SU-DHL-6 (cell line): ENCODE measurements at regions not wholly inside any gene's neighbourhood (a gene's known extent, or its start where the extent isn't known, plus 50 kb on each side); places are given as distances from the start of the nearest gene placed in this dataset.

Source experiments
- H2AFZ ChIP-seq: fragments of 200-600 bp; sonication (generic); 2 replicates; pipeline ENCODE4 v1.6.1; 2014; ENCODE audit warnings: low read depth, mild to moderate bottlenecking, moderate library complexity, mixed read lengths, antibody characterized with exemption, low read length; ENCODE audit not compliant: severe bottlenecking
- H3F3A ChIP-seq: fragments of 200-600 bp; shearing (Covaris generic); 2 replicates; pipeline ENCODE4 v1.6.0; 2016; ENCODE audit warnings: antibody characterized with exemption, mild to moderate bottlenecking; ENCODE audit not compliant: insufficient read depth
- H3K27ac ChIP-seq: fragments of 200-600 bp; sonication (generic); 2 replicates; pipeline ENCODE4 v1.5.1; 2016; ENCODE audit warnings: low read depth, mild to moderate bottlenecking, low read length, moderate library complexity, mixed read lengths
- H3K27me3 ChIP-seq: fragments of 200-600 bp; sonication (generic), shearing (Covaris generic); 2 replicates; pipeline ENCODE4 v1.6.0; 2014; ENCODE audit warnings: mild to moderate bottlenecking, low read length
- H3K36me3 ChIP-seq: fragments of 200-600 bp; sonication (generic); 2 replicates; pipeline ENCODE4 v1.6.1; 2014; ENCODE audit warnings: mild to moderate bottlenecking, low read length, mixed read lengths
- H3K4me2 ChIP-seq: fragments of 300-600, 200-600 bp; shearing (Covaris generic), sonication (generic); 2 replicates; pipeline ENCODE4 v1.6.0; 2014; ENCODE audit warnings: low read length, low read depth, mild to moderate bottlenecking; ENCODE audit not compliant: poor library complexity, severe bottlenecking
- H3K4me3 ChIP-seq: fragments of 200-600 bp; sonication (generic); 2 replicates; pipeline ENCODE4 v1.5.1; 2014; ENCODE audit warnings: antibody characterized with exemption, low read length, mild to moderate bottlenecking, mixed read lengths; ENCODE audit not compliant: insufficient read depth, poor library complexity, severe bottlenecking
- H3K79me2 ChIP-seq: fragments of 200-600 bp; sonication (generic); 2 replicates; pipeline ENCODE4 v1.6.1; 2014; ENCODE audit warnings: mild to moderate bottlenecking, low read length, moderate library complexity; ENCODE audit not compliant: insufficient read depth
- H3K9ac ChIP-seq: fragments of 200-600 bp; sonication (generic); 2 replicates; pipeline ENCODE4 v1.7.0; 2014; ENCODE audit warnings: mild to moderate bottlenecking, low read length
- H3K9me2 ChIP-seq: fragments of 200-600 bp; sonication (generic); replicated peaks from 2 replicates; pipeline ENCODE4 v1.6.1; 2014; ENCODE audit warnings: low read length; ENCODE audit not compliant: insufficient read depth
- H3K9me3 ChIP-seq: fragments of 200-600 bp; sonication (generic); 2 replicates; pipeline ENCODE4 v1.6.1; 2014; ENCODE audit warnings: low read length, mixed read lengths; ENCODE audit not compliant: insufficient read depth
- H4K20me1 ChIP-seq: fragments of 200-600 bp; sonication (generic); 2 replicates; pipeline ENCODE4 v1.6.1; 2014; ENCODE audit warnings: low read depth, mild to moderate bottlenecking, antibody characterized with exemption, low read length, moderate library complexity, mixed read lengths
- CTCF ChIP-seq: fragments of 200-600 bp; sonication (generic); IDR thresholded peaks from one replicate; pipeline ENCODE4 v1.5.1; 2017; ENCODE audit warnings: antibody characterized with exemption, mild to moderate bottlenecking, low read length, moderate library complexity; ENCODE audit not compliant: insufficient read depth, poor library complexity, severe bottlenecking
- EZH2phosphoT487 ChIP-seq: fragments of 200-600 bp; sonication (generic), shearing (Covaris generic); conservative IDR thresholded peaks from 2 replicates; pipeline ENCODE4 v1.6.1; 2018; ENCODE audit warnings: mild to moderate bottlenecking, antibody characterized with exemption, low read length, moderate library complexity, mixed read lengths

DNA sequence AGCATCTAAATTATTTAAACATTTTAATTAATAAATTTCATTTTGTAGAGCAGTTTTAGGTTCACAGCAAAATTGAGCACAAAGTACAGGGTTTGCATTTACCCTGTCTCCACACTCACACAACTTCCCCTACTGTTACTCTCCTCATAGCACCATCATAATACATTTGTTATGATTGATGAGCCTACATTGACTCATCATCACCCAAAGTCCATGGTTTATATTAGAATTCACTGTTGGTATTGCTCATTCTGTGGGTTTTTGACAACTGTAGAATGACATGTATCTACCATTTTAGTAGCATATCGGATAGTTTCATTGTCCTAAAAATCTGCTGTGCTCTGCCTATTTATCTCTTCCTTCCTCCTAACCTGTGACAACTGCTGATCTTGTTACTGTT is 411.1 kb upstream of the MPDZ start:
- no peaks in the 10 kb centered on the region for H3F3A ChIP-seq
- H3K9me2 ChIP-seq: no peaks in the 10 kb centered on the region
- H4K20me1 ChIP-seq: no peaks in the 10 kb centered on the region
- no peak for TF ChIP-seq EZH2phosphoT487
- no peak for TF ChIP-seq CTCF
- H3K4me3 ChIP-seq: no peak overlapping the region
- no peaks in the 10 kb centered on the region for H3K79me2 ChIP-seq
- H3K36me3 ChIP-seq: no peaks in the 10 kb centered on the region
- no peak overlapping the region for H3K27ac ChIP-seq
- no peak overlapping the region for H3K9ac ChIP-seq
- no peak overlapping the region for H2AFZ ChIP-seq
- no peaks in the 10 kb centered on the region for H3K27me3 ChIP-seq
- no peak overlapping the region for H3K4me2 ChIP-seq
- H3K9me3 ChIP-seq: no peaks in the 10 kb centered on the region

GRCh38 chr9:13689925-13690324 is 410.4 kb upstream of the MPDZ start:
- TF ChIP-seq EZH2phosphoT487: no peak
- TF ChIP-seq CTCF: no peak
- H3K4me3 ChIP-seq: no peak overlapping the region
- no peaks in the 10 kb centered on the region for H3K9me2 ChIP-seq
- H3F3A ChIP-seq: no peaks in the 10 kb centered on the region
- no peak overlapping the region for H3K4me2 ChIP-seq
- no peak overlapping the region for H2AFZ ChIP-seq
- H4K20me1 ChIP-seq: no peaks in the 10 kb centered on the region
- no peaks in the 10 kb centered on the region for H3K27me3 ChIP-seq
- H3K79me2 ChIP-seq: no peaks in the 10 kb centered on the region
- H3K9me3 ChIP-seq: no peaks in the 10 kb centered on the region
- no peaks in the 10 kb centered on the region for H3K36me3 ChIP-seq
- H3K27ac ChIP-seq: no peak overlapping the region
- H3K9ac ChIP-seq: no peak overlapping the region

- no peak for TF ChIP-seq EZH2phosphoT487
- no peak for TF ChIP-seq CTCF
- no peaks in the 10 kb centered on the region for H3K9me3 ChIP-seq
- H3K9ac ChIP-seq: no peak overlapping the region
- no peaks in the 10 kb centered on the region for H3K36me3 ChIP-seq
- no peak overlapping the region for H3K4me3 ChIP-seq
- H3K27me3 ChIP-seq: no peaks in the 10 kb centered on the region
- H3K27ac ChIP-seq: no peak overlapping the region
- H3K9me2 ChIP-seq: no peaks in the 10 kb centered on the region
- no peak overlapping the region for H3K4me2 ChIP-seq
- H4K20me1 ChIP-seq: no peaks in the 10 kb centered on the region
- H3F3A ChIP-seq: no peaks in the 10 kb centered on the region
- no peaks in the 10 kb centered on the region for H3K79me2 ChIP-seq
- no peak overlapping the region for H2AFZ ChIP-seq
These were observed 409.6 kb upstream of the MPDZ start for GRCh38 chr9:13688990-13689600.
